Mesodermal cell (in vitro differentiated cells): ENCODE measurements at regions not wholly inside any gene's neighbourhood (a gene's known extent, or its start where the extent isn't known, plus 50 kb on each side); places are given as distances from the start of the nearest gene placed in this dataset.
"Not testable (repeated sequence)": the region's sequence is repeated elsewhere in the genome, so short reads cannot be mapped to it uniquely, and the experiment has no call there.

ENCODE experiments used
- H3K27ac ChIP-seq: 2 replicates; pipeline ENCODE4 v1.7.0; 2013; ENCODE audit warnings: mild to moderate bottlenecking, low read depth, low read length, moderate library complexity; ENCODE audit not compliant: severe bottlenecking
- H3K36me3 ChIP-seq: 2 replicates; pipeline ENCODE4 v1.7.1; 2013; ENCODE audit warnings: mild to moderate bottlenecking, low read length, moderate library complexity; ENCODE audit not compliant: control insufficient read depth, insufficient read depth
- H3K4me1 ChIP-seq: one replicate; pipeline ENCODE4 v1.7.1; 2013; ENCODE audit warnings: mild to moderate bottlenecking, low read length; ENCODE audit not compliant: insufficient read depth, control insufficient read depth, poor library complexity, severe bottlenecking
- H3K4me3 ChIP-seq: 2 replicates; pipeline ENCODE4 v1.7.0; 2013; ENCODE audit warnings: low read length, control low read depth, mild to moderate bottlenecking; ENCODE audit not compliant: insufficient read depth, poor library complexity, severe bottlenecking; ENCODE audit errors: extremely low read depth
- H3K9me3 ChIP-seq: 2 replicates; pipeline ENCODE4 v1.7.1; 2013; ENCODE audit warnings: mild to moderate bottlenecking, low read length, moderate library complexity; ENCODE audit not compliant: control insufficient read depth
- WGBS, 2 experiments: methylation state at CpG; one replicate each; pipeline ENCODE4 v1.1.5; 2013; ENCODE audit warnings: missing lambda C conversion rate in 2 of 2; ENCODE audit not compliant: insufficient coverage in 2 of 2; 5-methylcytosine and 5-hydroxymethylcytosine counted together

DNA sequence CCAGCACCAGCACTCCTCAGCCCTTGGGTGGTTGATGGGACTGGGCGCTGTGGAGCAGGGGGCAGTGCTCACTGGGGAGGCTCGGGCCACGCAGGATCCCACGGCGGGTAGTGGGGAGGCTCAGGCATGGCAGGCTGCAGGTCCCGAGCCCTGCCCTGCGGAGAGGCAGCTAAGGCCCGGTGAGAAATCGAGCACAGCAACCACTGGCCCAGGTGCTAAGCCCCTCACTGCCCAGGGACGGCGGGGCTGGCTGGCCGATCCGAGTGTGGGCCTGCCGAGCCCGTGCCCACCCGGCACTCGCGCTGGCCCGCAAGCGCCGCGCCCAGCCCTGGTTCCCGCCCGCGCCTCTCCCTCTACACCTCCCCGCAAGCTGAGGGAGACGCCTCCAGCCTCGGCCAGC lies 56.0 kb upstream of the ZNF195 start:
- no peaks in the 10 kb centered on the region for H3K36me3 ChIP-seq
- H3K9me3 ChIP-seq: no peaks in the 10 kb centered on the region
- H3K4me1 ChIP-seq: no peaks in the 10 kb centered on the region
- 96 to 97% methylated on average over 24 to 28 of the region's 28 CpGs for WGBS, 2 experiments
- no peak overlapping the region for H3K4me3 ChIP-seq
- H3K27ac ChIP-seq: no peak overlapping the region

DNA sequence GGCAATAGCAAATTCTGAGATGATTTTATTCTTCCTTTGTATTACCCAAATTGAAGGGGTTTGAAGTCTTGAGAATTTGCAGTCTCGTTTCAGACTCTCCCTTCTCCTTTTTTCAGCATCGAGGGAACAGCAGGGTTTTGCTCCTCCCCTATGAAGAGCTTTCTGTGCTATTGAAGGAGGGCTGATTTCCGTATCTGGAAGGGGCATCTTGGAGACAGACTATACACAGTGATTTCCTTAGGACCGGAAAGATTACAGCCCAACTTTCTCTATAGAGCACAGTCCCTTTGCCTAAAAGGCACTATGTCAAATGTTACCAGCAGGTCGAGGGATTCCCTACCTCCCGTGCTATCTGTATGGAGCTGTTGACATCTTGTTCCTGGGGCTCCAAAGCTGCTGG lies 50.2 kb upstream of the ZNF195 start:
- H3K4me1 ChIP-seq, H3K27ac ChIP-seq, H3K4me3 ChIP-seq, H3K9me3 ChIP-seq, H3K36me3 ChIP-seq: not testable (repeated sequence)
- 70 to 90% methylated on average over 3 to 4 of the region's 6 CpGs for WGBS, 2 experiments
